ENCODE measurements at regions not wholly inside any gene's neighbourhood (a gene's known extent, or its start where the extent isn't known, plus 50 kb on each side); places are given as distances from the start of the nearest gene placed in this dataset.

GRCh38 chr18:8963876-8964275 lies 138.6 kb upstream of the NDUFV2 start:
- POLR2A ChIA-PET, result no interaction called here
- no peaks in the 10 kb centered on the region for H3K79me2 ChIP-seq (ENCODE audit: insufficient read depth, low read length)
- CTCF ChIA-PET, result no interaction called here
- H4K20me1 ChIP-seq (ENCODE audit: insufficient read depth), result no peaks in the 10 kb centered on the region
- intact Hi-C loops (cut with micrococcal nuclease), result no loop called here
- no peak overlapping the region for H3K4me3 ChIP-seq (replicated peaks in 1 of 2; ENCODE audit: low read depth in 1 of 2, low read length in 2 of 2)
- no peak overlapping the region for H3K9ac ChIP-seq (ENCODE audit: low read length)
- H3K9me3 ChIP-seq (ENCODE audit: control insufficient read depth in 1 of 2, insufficient read depth in 1 of 2, low read depth in 1 of 2, low read length in 2 of 2), result no peaks in the 10 kb centered on the region
- ATAC-seq (no peak), DNase-seq (ENCODE audit: low read depth, low spot score) (no peak)
- H3K4me2 ChIP-seq (ENCODE audit: low read length), result no peak overlapping the region
- BruUV-seq (replicated peaks), result no TSS peak
- RAD21 ChIA-PET (ENCODE audit: low non-redundant PET in 1 of 2, low total read pairs in 2 of 2, uncharacterized antibody in 2 of 2, unreplicated experiment in 2 of 2), result no interaction called here
- H3K27ac ChIP-seq (ENCODE audit: low read depth, low read length), result no peak overlapping the region
- TF ChIP-seq SIN3A (IDR thresholded peaks at IDR 0.05; ENCODE audit: low read depth) (no peak), EGR1 (IDR thresholded peaks at IDR 0.05; ENCODE audit: low read depth) (no peak), ZFX (IDR thresholded peaks at IDR 0.05) (no peak), REST (IDR thresholded peaks at IDR 0.05; ENCODE audit: low read depth) (no peak), JUND (IDR thresholded peaks at IDR 0.05) (no peak), FOSL1 (IDR thresholded peaks at IDR 0.05; ENCODE audit: low read depth) (no peak), MAX (IDR thresholded peaks at IDR 0.05) (no peak), YY1 (IDR thresholded peaks at IDR 0.05; ENCODE audit: extremely low read depth, insufficient replicate concordance, low read depth, low read length) (no peak), SP1 (IDR thresholded peaks at IDR 0.05; ENCODE audit: low read depth) (no peak), ZBTB33 (IDR thresholded peaks at IDR 0.05; ENCODE audit: extremely low read depth, insufficient replicate concordance, low read length) (no peak), CTCF (IDR thresholded peaks at IDR 0.05 in 2 of 3, conservative IDR thresholded peaks at IDR 0.05 in 1 of 3; ENCODE audit: borderline replicate concordance in 1 of 3, insufficient read depth in 1 of 3, low read depth in 2 of 3, low read length in 2 of 3) (no peak)
- no peaks in the 10 kb centered on the region for H3K27me3 ChIP-seq (ENCODE audit: insufficient read depth, low read length)
- H3K4me1 ChIP-seq (ENCODE audit: control insufficient read depth in 1 of 2, insufficient read depth in 2 of 2, low read length in 2 of 2), result peaks cover 0 to 8% of the 10 kb centered on the region in 2 experiments; a peak in 1 of 4 replicates
- no peak overlapping the region for H2AFZ ChIP-seq (ENCODE audit: low read depth, low read length, poor library complexity, severe bottlenecking)
- H3K36me3 ChIP-seq (ENCODE audit: control insufficient read depth in 1 of 2, insufficient read depth in 2 of 2, low read length in 2 of 2), result no peaks in the 10 kb centered on the region
- H3K9me2 ChIP-seq (ENCODE audit: insufficient read depth), result no peaks in the 10 kb centered on the region

Measured in HCT116 (cell line).